T-cell (primary cell): ENCODE measurements at regions not wholly inside any gene's neighbourhood (a gene's known extent, or its start where the extent isn't known, plus 50 kb on each side); places are given as distances from the start of the nearest gene placed in this dataset.

ENCODE experiments used
- ATAC-seq, 4 experiments: fragments of 200-7000 bp in 3 of 4; fragments of 150-1000 bp in 1 of 4; cut with Tn5 transposase; replicated peaks in 1 of 4; 1 replicate in 3 of 4; 2 replicates in 1 of 4; pipeline ENCODE4 v1.10.0; 2021; ENCODE audit warnings: moderate library complexity in 3 of 4, mild to moderate bottlenecking in 2 of 4, moderate number of reproducible peaks in 1 of 4
- CTCF ChIA-PET, 2 donors: fragments of 300-600 bp; sonication (Branson Sonifier 250); formaldehyde crosslinking; loops; one replicate each; lab custom pipeline; 2022; ENCODE audit warnings: antibody characterized with exemption in 2 of 2; lab: Charles Lee
- POLR2A ChIA-PET, 2 donors: fragments of 300-600 bp; sonication (Branson Sonifier 250); formaldehyde crosslinking; loops; one replicate each; lab custom pipeline; 2022; ENCODE audit warnings: antibody characterized with exemption in 2 of 2; lab: Charles Lee
- DNase-seq, 35 experiments: peaks; one replicate each; pipeline versions ENCODE4 v3.0.0 to v3.0.0-alpha.2; 2013 to 2023
- H3K27ac ChIP-seq: one replicate; pipeline ENCODE4 v1.5.1; 2013; ENCODE audit warnings: low read length
- H3K27me3 ChIP-seq, 2 experiments: replicated peaks in 1 of 2; 1 replicate in 1 of 2; 2 replicates in 1 of 2; pipeline versions ENCODE4 v1.6.1 to v1.7.0; 2013; ENCODE audit warnings: low read length in 1 of 2, mixed read lengths in 1 of 2; ENCODE audit not compliant: control insufficient read depth in 2 of 2, insufficient read depth in 2 of 2; ENCODE audit errors: extremely low read depth in 1 of 2
- H3K36me3 ChIP-seq, 2 donors: 1 replicate in 1 of 2; 2 replicates in 1 of 2; pipeline versions ENCODE4 v1.6.1 to v1.7.0; 2013; ENCODE audit warnings: low read length in 1 of 2; ENCODE audit not compliant: control insufficient read depth in 2 of 2, insufficient read depth in 1 of 2; ENCODE audit errors: extremely low read depth in 1 of 2
- H3K4me1 ChIP-seq, 2 experiments: 1 replicate in 1 of 2; 2 replicates in 1 of 2; pipeline versions ENCODE4 v1.6.1 to v1.7.0; 2013; ENCODE audit warnings: low read length in 2 of 2, mixed read lengths in 1 of 2; ENCODE audit not compliant: insufficient read depth in 2 of 2, control insufficient read depth in 1 of 2; ENCODE audit errors: extremely low read depth in 1 of 2
- H3K4me3 ChIP-seq, 2 donors: 1 replicate in 1 of 2; 2 replicates in 1 of 2; pipeline versions ENCODE4 v1.5.1 to v1.7.0; 2013; ENCODE audit warnings: mild to moderate bottlenecking in 2 of 2, low read length in 1 of 2, moderate library complexity in 1 of 2; ENCODE audit not compliant: control insufficient read depth in 1 of 2; ENCODE audit errors: extremely low read depth in 1 of 2
- H3K9me3 ChIP-seq: 2 replicates; pipeline ENCODE4 v1.7.0; 2013
- H3K27ac Mint-ChIP-seq, 2 donors: one replicate each; pipeline ENCODE4 v1.8.0; 2020 to 2021; ENCODE audit warnings: mild to moderate bottlenecking in 2 of 2, mixed read lengths in 2 of 2
- H3K27me3 Mint-ChIP-seq, 2 donors: one replicate each; pipeline ENCODE4 v1.8.0; 2021 to 2022; ENCODE audit warnings: mixed read lengths in 2 of 2
- H3K36me3 Mint-ChIP-seq: one replicate; pipeline ENCODE4 v1.8.0; 2021; ENCODE audit warnings: mixed read lengths
- H3K4me1 Mint-ChIP-seq, 3 donors: one replicate each; pipeline ENCODE4 v1.8.0; 2020 to 2022; ENCODE audit warnings: mixed read lengths in 3 of 3, mild to moderate bottlenecking in 1 of 3
- H3K4me3 Mint-ChIP-seq, 3 donors: one replicate each; pipeline ENCODE4 v1.8.0; 2020 to 2022; ENCODE audit warnings: mild to moderate bottlenecking in 3 of 3, mixed read lengths in 3 of 3, moderate library complexity in 3 of 3
- H3K9me3 Mint-ChIP-seq, 3 donors: one replicate each; pipeline ENCODE4 v1.8.0; 2020 to 2022; ENCODE audit warnings: mixed read lengths in 3 of 3
- WGBS: methylation state at CpG from one replicate; pipeline ENCODE4 v1.1.5; 2013; ENCODE audit warnings: missing lambda C conversion rate; ENCODE audit not compliant: insufficient coverage; 5-methylcytosine and 5-hydroxymethylcytosine counted together

DNA sequence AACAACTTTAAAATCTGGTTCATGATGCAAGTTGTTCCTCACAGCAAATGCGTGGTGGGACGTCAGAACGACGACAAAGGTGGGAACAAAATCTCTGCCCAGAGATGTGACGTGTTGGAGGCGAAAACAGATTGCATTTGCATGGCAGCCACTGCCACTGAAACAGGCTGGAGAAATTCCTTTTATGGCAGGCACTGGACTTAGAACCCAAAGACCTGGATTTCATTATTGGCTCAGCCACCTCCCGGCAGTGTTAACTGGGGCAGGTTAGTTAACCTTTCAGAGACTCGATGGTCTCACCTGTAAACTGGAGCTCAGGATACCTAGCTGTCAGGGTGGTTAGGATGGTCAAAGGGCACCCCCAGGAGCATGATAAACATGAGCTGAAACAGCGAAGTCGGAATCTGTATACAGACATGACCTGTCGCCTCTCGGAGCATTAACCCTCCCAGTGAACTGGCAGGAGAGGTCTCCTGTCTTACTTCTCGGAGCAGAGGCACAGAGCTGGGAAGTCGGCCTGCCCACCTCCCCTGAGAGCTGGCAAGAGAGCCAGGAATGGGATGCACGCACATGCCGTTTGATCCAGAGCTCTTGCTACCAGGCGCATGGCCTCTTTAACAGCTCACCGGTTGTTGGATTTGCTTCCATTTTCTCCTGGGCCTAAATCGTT lies 59.2 kb upstream of the TARBP1 start:
- ATAC-seq: no peak
- Histone ChIP-seq H3K9me3 (no peaks in the 10 kb centered on the region), H3K27me3 (peaks cover 0 to 7% of the 10 kb centered on the region in 2 experiments), H3K4me3 (no peak overlapping the region), H3K27ac (no peak overlapping the region), H3K4me1 (no peaks in the 10 kb centered on the region), H3K36me3 (no peaks in the 10 kb centered on the region)
- POLR2A ChIA-PET: no interaction called here
- DNase-seq: no peak
- Mint-ChIP-seq H3K27me3 (peaks cover 0 to 5% of the 10 kb centered on the region in 2 donors), H3K4me1 (peaks cover 0 to under 1% (median 0%) of the 10 kb centered on the region in 3 donors), H3K4me3 (no peak overlapping the region), H3K36me3 (no peaks in the 10 kb centered on the region), H3K27ac (no peak overlapping the region), H3K9me3 (no peaks in the 10 kb centered on the region)
- 89% methylated on average over 18 of the region's 19 CpGs for WGBS
- CTCF ChIA-PET: no interaction called here

- no peaks in the 10 kb centered on the region for H3K9me3 ChIP-seq
- no peaks in the 10 kb centered on the region for H3K36me3 Mint-ChIP-seq
- H3K27ac ChIP-seq: no peak overlapping the region
- H3K4me3 Mint-ChIP-seq: no peak overlapping the region
- CTCF ChIA-PET: interaction anchor here in 1 of 2 donors (0.6 kb wide), 1 partner anchor 388 kb away, joined by 3 read pairs; no protein-coding TSS in a partner anchor
- H3K4me1 ChIP-seq: no peaks in the 10 kb centered on the region
- WGBS: 93% methylated on average over 5 of the region's 5 CpGs
- no peaks in the 10 kb centered on the region for H3K36me3 ChIP-seq
- no peak overlapping the region for H3K27ac Mint-ChIP-seq
- H3K27me3 Mint-ChIP-seq: peaks cover 0 to under 1% of the 10 kb centered on the region in 2 donors
- POLR2A ChIA-PET: interaction anchor here in 1 of 2 donors (0.5 kb wide), 1 partner anchor 368 kb away, joined by 6 read pairs; no protein-coding TSS in a partner anchor
- H3K27me3 ChIP-seq: peaks cover 0 to 4% of the 10 kb centered on the region in 2 experiments
- no peaks in the 10 kb centered on the region for H3K9me3 Mint-ChIP-seq
- ATAC-seq (no peak), DNase-seq (no peak)
- no peak overlapping the region for H3K4me3 ChIP-seq
- H3K4me1 Mint-ChIP-seq: no peaks in the 10 kb centered on the region
Observed at GRCh38 chr1:234537236-234537635, 58.3 kb upstream of the TARBP1 start.

- 86% methylated on average over 6 of the region's 12 CpGs for WGBS
- H3K9me3 Mint-ChIP-seq: no peaks in the 10 kb centered on the region
- CTCF ChIA-PET: no interaction called here
- Histone ChIP-seq H3K4me3 (no peak overlapping the region), H3K27me3 (peaks cover 0 to 3% of the 10 kb centered on the region in 2 experiments), H3K9me3 (no peaks in the 10 kb centered on the region), H3K36me3 (no peaks in the 10 kb centered on the region), H3K4me1 (no peaks in the 10 kb centered on the region), H3K27ac (no peak overlapping the region)
- H3K4me1 Mint-ChIP-seq: no peaks in the 10 kb centered on the region
- ATAC-seq: no peak
- H3K4me3 Mint-ChIP-seq: no peak overlapping the region
- DNase-seq: no peak
- H3K27me3 Mint-ChIP-seq: no peaks in the 10 kb centered on the region
- H3K36me3 Mint-ChIP-seq: no peaks in the 10 kb centered on the region
- H3K27ac Mint-ChIP-seq: no peak overlapping the region
- POLR2A ChIA-PET: interaction anchor here in 1 of 2 donors (0.5 kb wide), 1 partner anchor 367 kb away, joined by 6 read pairs; no protein-coding TSS in a partner anchor
Observed at GRCh38 chr1:234536741-234537140, 57.8 kb upstream of the TARBP1 start.

DNA sequence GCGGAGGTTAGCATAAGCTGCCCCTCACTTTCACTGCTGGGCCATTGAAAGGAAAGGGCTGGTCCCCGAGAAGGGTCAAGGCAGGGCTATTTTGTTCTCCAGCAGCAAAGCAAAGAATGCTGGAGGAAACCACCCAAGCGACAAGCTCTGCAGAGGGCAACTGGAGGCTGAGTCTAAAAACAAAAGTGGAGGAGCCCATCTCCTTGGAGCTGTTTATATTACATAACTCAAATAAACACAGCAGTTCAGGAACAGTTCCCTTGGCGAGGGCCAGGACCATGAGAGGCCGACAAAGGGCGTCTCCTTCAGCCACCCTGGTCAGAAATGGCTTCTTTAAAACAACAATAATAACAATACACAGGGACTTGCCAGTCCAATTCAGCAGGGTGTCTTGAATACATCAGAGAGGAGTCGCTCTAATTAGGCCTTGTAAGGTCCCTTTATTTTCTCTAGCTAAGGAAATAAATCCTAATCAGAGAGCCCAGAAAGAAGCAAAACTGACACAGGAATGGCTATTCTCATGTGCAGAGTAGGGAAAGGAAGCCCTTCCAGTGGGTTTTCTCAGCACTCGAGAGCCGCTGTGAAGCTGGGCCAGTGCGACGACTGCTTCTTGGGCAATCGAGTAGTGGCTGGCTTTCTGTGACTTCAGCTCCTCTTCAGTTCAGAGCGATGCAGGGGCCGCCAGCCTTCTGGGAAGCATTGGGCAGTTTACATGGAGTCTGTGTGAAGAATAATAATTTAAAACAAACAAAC lies 57.0 kb upstream of the TARBP1 start:
- ATAC-seq (no peak), DNase-seq (no peak)
- Mint-ChIP-seq H3K9me3 (no peaks in the 10 kb centered on the region), H3K27ac (no peak overlapping the region), H3K27me3 (no peaks in the 10 kb centered on the region), H3K4me3 (no peak overlapping the region), H3K4me1 (no peaks in the 10 kb centered on the region), H3K36me3 (no peaks in the 10 kb centered on the region)
- CTCF ChIA-PET: no interaction called here
- Histone ChIP-seq H3K36me3 (no peaks in the 10 kb centered on the region), H3K4me3 (no peak overlapping the region), H3K9me3 (no peaks in the 10 kb centered on the region), H3K27ac (no peak overlapping the region), H3K4me1 (no peaks in the 10 kb centered on the region), H3K27me3 (peaks cover 0 to 3% of the 10 kb centered on the region in 2 experiments)
- POLR2A ChIA-PET: no interaction called here
- WGBS: 93% methylated on average over 11 of the region's 14 CpGs

GRCh38 chr1:234535218-234535617 lies 56.2 kb upstream of the TARBP1 start:
- 92% methylated on average over 3 of the region's 7 CpGs for WGBS
- no peak overlapping the region for H3K4me3 ChIP-seq
- Mint-ChIP-seq H3K27me3 (no peaks in the 10 kb centered on the region), H3K4me1 (no peaks in the 10 kb centered on the region), H3K4me3 (no peak overlapping the region), H3K27ac (no peak overlapping the region), H3K9me3 (no peaks in the 10 kb centered on the region), H3K36me3 (no peaks in the 10 kb centered on the region)
- H3K27me3 ChIP-seq: peaks cover 0 to 5% of the 10 kb centered on the region in 2 experiments
- H3K27ac ChIP-seq: no peak overlapping the region
- H3K36me3 ChIP-seq: no peaks in the 10 kb centered on the region
- H3K4me1 ChIP-seq: no peaks in the 10 kb centered on the region
- DNase-seq: no peak
- H3K9me3 ChIP-seq: no peaks in the 10 kb centered on the region
- POLR2A ChIA-PET: no interaction called here
- ATAC-seq: no peak
- CTCF ChIA-PET: no interaction called here

DNA sequence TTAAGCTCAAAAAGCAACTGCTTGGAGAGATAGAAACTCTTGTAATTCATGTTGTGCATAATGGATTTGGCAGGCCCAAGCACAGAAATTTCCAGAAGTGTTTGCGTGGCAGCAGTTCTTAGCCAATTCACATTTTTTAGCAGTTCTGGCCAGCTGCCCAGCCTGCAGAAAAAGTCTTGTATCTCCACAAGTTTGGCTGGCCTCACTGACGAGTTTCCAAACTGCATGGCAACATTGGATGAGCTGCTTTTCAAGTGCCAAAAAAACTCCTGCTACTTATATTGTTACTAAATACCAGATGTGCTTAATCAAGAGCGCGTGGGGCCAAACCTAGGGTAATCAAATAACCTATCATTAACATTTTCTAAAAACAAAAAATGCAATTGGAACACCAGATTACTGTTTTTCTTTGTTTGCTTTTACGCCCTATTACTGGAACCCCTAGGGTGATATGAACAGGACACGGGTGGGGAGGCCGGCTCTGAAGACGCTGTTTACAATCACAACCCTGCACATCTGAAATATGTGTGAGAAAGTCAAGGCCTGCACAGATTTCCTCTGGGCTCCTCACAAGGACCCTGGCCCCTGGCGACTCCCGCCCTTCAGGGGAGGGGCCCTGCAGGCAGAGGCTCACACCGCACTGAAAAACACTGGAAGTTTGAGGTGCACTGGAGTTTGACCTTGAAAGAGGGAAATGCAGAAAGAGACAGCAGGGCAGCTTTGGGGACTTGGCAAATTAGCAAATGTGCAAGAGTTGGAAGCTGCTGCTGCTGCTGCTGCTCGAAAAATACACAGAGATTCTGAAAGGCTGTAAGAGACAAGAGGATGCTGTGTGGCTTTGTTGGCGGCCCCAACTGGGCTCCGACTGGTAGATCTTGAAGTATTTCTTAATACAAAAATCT lies 55.2 kb upstream of the TARBP1 start:
- Histone ChIP-seq H3K4me1 (no peaks in the 10 kb centered on the region), H3K36me3 (no peaks in the 10 kb centered on the region), H3K27ac (no peak overlapping the region), H3K4me3 (no peak overlapping the region), H3K27me3 (peaks cover 0 to 8% of the 10 kb centered on the region in 2 experiments), H3K9me3 (no peaks in the 10 kb centered on the region)
- ChIA-PET CTCF (no interaction called here), POLR2A (no interaction called here)
- WGBS: 95% methylated on average over 7 of the region's 14 CpGs
- no peak for ATAC-seq
- DNase-seq: no peak
- Mint-ChIP-seq H3K4me3 (no peak overlapping the region), H3K27ac (no peak overlapping the region), H3K36me3 (no peaks in the 10 kb centered on the region), H3K4me1 (peaks cover 0 to 4% (median 0%) of the 10 kb centered on the region in 3 donors), H3K9me3 (no peaks in the 10 kb centered on the region), H3K27me3 (peaks cover 0 to 1% of the 10 kb centered on the region in 2 donors)
